Chondrocyte (in vitro differentiated cells): ENCODE measurements at regions not wholly inside any gene's neighbourhood (a gene's known extent, or its start where the extent isn't known, plus 50 kb on each side); places are given as distances from the start of the nearest gene placed in this dataset.

ENCODE experiments used
- DNase-seq: peaks from one replicate; pipeline ENCODE4 v3.0.0; 2021; ENCODE audit warnings: mixed read lengths, low spot score
- H3K27ac Mint-ChIP-seq: one replicate; pipeline ENCODE4 v1.8.0; 2021; ENCODE audit warnings: mild to moderate bottlenecking, moderate library complexity, mixed read lengths; ENCODE audit not compliant: unreplicated experiment
- H3K27me3 Mint-ChIP-seq: 2 replicates; pipeline ENCODE4 v1.8.0; 2021; ENCODE audit warnings: low read depth, mixed read lengths
- H3K36me3 Mint-ChIP-seq: 2 replicates; pipeline ENCODE4 v1.8.0; 2021; ENCODE audit warnings: low read depth, mixed read lengths
- H3K4me1 Mint-ChIP-seq: 2 replicates; pipeline ENCODE4 v1.8.0; 2021; ENCODE audit warnings: low read depth, mild to moderate bottlenecking, mixed read lengths
- H3K4me3 Mint-ChIP-seq: one replicate; pipeline ENCODE4 v1.8.0; 2021; ENCODE audit warnings: mild to moderate bottlenecking, moderate library complexity, mixed read lengths; ENCODE audit not compliant: unreplicated experiment
- H3K9me3 Mint-ChIP-seq: 2 replicates; pipeline ENCODE4 v1.8.0; 2021; ENCODE audit warnings: low read depth, mixed read lengths
- TF ChIP-seq, protein P1 (sequence below): fragments of 200-600 bp; sonication (generic); IDR thresholded peaks from 2 replicates; pipeline ENCODE4 v1.5.0; 2021; ENCODE audit warnings: antibody characterized with exemption, mild to moderate bottlenecking, moderate library complexity

DNA sequence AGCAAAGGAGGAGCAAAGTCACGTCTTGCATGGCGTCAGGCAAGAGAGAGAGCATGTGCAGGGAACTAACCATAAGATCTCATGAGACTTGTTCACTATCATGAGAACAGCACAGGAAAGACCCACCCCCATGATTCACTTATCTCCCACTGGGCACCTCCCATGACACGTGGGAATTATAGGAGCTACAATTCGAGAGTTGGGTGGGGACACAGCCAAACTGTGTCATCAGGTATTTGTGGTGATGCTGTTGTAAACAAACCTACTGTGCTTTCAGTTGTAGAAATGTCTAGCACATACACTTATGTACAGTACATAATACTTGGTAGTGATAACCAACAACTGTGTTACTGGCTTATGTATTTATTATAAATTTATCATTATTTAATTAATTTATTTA lies 128.3 kb downstream of the UTRN start:
- H3K27ac Mint-ChIP-seq = peak overlapping the region; percentile 74

DNA sequence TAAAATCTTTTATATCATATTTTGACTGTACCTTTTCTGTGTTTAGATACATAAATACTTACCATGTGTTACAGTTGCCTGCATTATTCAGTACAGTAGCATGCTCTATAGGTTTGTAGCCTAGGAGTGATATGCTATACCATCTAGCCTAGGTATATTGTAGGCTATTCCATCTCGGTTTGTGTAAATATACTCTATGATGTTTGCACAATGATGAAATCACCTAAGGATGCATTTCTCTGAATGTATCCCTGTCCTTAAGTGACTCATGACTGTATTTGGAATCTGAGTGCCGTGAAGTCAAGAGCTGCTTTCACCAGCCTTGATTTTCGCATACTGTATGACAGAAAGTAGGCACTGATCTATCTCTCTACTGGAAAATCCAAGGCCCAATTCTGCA lies 129.9 kb downstream of the UTRN start:
- H3K4me3 Mint-ChIP-seq = no peak overlapping the region
- H3K4me1 Mint-ChIP-seq = peaks cover 38% of the 10 kb centered on the region
- H3K27ac Mint-ChIP-seq = no peak overlapping the region
- peaks cover 2% of the 10 kb centered on the region for H3K36me3 Mint-ChIP-seq
- DNase-seq = no peak
- no peaks in the 10 kb centered on the region for H3K27me3 Mint-ChIP-seq
- TF ChIP-seq, protein P1, sequence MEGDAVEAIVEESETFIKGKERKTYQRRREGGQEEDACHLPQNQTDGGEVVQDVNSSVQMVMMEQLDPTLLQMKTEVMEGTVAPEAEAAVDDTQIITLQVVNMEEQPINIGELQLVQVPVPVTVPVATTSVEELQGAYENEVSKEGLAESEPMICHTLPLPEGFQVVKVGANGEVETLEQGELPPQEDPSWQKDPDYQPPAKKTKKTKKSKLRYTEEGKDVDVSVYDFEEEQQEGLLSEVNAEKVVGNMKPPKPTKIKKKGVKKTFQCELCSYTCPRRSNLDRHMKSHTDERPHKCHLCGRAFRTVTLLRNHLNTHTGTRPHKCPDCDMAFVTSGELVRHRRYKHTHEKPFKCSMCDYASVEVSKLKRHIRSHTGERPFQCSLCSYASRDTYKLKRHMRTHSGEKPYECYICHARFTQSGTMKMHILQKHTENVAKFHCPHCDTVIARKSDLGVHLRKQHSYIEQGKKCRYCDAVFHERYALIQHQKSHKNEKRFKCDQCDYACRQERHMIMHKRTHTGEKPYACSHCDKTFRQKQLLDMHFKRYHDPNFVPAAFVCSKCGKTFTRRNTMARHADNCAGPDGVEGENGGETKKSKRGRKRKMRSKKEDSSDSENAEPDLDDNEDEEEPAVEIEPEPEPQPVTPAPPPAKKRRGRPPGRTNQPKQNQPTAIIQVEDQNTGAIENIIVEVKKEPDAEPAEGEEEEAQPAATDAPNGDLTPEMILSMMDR = no peak
- H3K9me3 Mint-ChIP-seq = peaks cover 3% of the 10 kb centered on the region

More for the DNA sequence above, 128.3 kb downstream of the UTRN start:
- peaks cover 3% of the 10 kb centered on the region for H3K9me3 Mint-ChIP-seq
- H3K4me1 Mint-ChIP-seq = peaks cover 45% of the 10 kb centered on the region
- DNase-seq = no peak
- TF ChIP-seq, protein P1 = no peak
- H3K36me3 Mint-ChIP-seq = peaks cover 2% of the 10 kb centered on the region
- H3K4me3 Mint-ChIP-seq = no peak overlapping the region
- H3K27me3 Mint-ChIP-seq = no peaks in the 10 kb centered on the region

DNA sequence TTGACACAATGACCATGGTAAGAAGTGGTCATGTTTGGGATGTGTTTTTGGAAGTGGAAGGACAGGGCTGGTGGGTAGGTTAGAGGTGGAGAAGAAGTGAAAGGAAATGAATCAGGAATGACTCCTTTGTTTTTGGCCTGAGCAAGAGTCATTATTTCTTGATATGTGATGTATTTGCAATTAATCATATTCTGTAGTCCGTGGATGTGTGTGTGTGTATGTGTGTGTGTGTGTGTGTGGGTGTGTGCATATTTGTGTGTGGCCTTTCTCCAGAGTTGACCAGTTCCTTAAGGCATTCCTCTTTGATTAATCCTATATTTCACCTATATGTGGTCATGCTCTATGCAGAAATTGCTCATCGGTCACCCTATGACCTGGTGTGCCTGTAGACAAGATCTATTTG lies 130.7 kb downstream of the UTRN start:
- H3K27me3 Mint-ChIP-seq = no peaks in the 10 kb centered on the region
- no peak for DNase-seq
- no peak overlapping the region for H3K4me3 Mint-ChIP-seq
- peaks cover 38% of the 10 kb centered on the region for H3K4me1 Mint-ChIP-seq
- H3K27ac Mint-ChIP-seq = peak overlapping the region; percentile 33
- peaks cover 2% of the 10 kb centered on the region for H3K36me3 Mint-ChIP-seq
- H3K9me3 Mint-ChIP-seq = peaks cover 3% of the 10 kb centered on the region
- TF ChIP-seq, protein P1 = no peak

DNA sequence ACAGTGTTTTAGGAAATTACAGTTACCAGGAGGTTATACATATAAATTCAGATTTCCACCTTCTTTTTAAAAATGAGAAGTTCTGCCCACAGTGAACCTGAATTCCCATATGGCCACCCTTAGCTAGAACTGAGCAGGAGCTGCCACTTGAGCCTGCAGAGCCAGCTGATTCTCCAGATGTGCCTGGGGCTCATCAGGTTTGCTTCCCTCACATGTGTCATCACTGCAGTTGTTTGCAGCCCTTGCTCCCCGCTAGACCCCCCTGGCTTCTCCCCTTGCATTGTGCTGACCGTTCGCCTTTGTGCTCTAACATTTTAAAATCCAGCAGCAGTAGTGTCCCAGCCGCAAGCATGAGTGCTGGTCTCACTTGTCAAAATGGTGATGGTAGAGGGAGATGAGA lies 131.1 kb downstream of the UTRN start:
- TF ChIP-seq, protein P1 = no peak
- H3K27ac Mint-ChIP-seq = no peak overlapping the region
- peaks cover 38% of the 10 kb centered on the region for H3K4me1 Mint-ChIP-seq
- H3K36me3 Mint-ChIP-seq = peaks cover 2% of the 10 kb centered on the region
- H3K9me3 Mint-ChIP-seq = peaks cover under 1% of the 10 kb centered on the region
- DNase-seq = no peak
- no peaks in the 10 kb centered on the region for H3K27me3 Mint-ChIP-seq
- H3K4me3 Mint-ChIP-seq = no peak overlapping the region

DNA sequence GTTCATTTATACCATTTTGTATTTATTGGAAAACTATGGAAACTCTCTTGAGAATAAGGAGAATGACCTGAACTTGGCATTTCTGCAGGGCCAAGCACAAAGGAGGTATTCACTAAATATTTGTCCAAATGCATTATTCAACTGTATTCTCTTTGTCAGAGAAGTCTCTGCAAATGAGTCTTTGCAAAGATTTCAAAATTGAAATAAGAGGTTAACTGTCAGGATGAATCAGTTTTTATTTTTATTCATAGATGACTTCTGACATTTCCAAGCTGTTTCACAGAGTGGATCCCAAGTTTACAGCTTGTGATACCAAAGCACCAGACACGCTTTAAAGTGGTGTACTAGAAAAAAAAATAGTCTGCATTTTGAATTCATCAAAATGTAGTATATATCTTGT lies 131.6 kb downstream of the UTRN start:
- TF ChIP-seq, protein P1 = no peak
- Mint-ChIP-seq H3K9me3 (no peaks in the 10 kb centered on the region), H3K27ac (no peak overlapping the region), H3K36me3 (peaks cover under 1% of the 10 kb centered on the region), H3K4me1 (peaks cover 35% of the 10 kb centered on the region), H3K27me3 (no peaks in the 10 kb centered on the region), H3K4me3 (no peak overlapping the region)
- DNase-seq = no peak
